OCI-LY3 (cell line): ENCODE measurements at regions not wholly inside any gene's neighbourhood (a gene's known extent, or its start where the extent isn't known, plus 50 kb on each side); places are given as distances from the start of the nearest gene placed in this dataset.

Source experiments
- H2AFZ ChIP-seq: fragments of 200-600, 300-600 bp; shearing (Covaris generic); 2 replicates; pipeline ENCODE4 v1.6.0; 2014; ENCODE audit warnings: antibody characterized with exemption, low read depth, low read length
- H3K27ac ChIP-seq: fragments of 200-600, 300-600 bp; sonication (generic); 2 replicates; pipeline ENCODE4 v1.5.1; 2014; ENCODE audit warnings: mild to moderate bottlenecking, low read length, moderate library complexity, mixed read lengths
- H3K27me3 ChIP-seq: fragments of 200-600, 300-600 bp; sonication (generic); 2 replicates; pipeline ENCODE4 v1.6.1; 2014; ENCODE audit warnings: low read depth, low read length, mixed read lengths
- H3K36me3 ChIP-seq: fragments of 200-600, 300-600 bp; sonication (generic); replicated peaks from 2 replicates; pipeline ENCODE3; 2014; ENCODE audit warnings: low read depth, low read length, mixed read lengths
- H3K4me1 ChIP-seq: fragments of 300-600, 200-600 bp; sonication (generic); 2 replicates; pipeline ENCODE4 v1.6.1; 2014; ENCODE audit warnings: low read length, mixed read lengths
- H3K4me2 ChIP-seq: fragments of 200-600, 300-600 bp; sonication (generic); 2 replicates; pipeline ENCODE4 v1.6.1; 2014; ENCODE audit warnings: low read length, mixed read lengths
- H3K4me3 ChIP-seq: fragments of 300-600, 200-600 bp; sonication (generic); 2 replicates; pipeline ENCODE4 v1.5.1; 2014; ENCODE audit warnings: antibody characterized with exemption, mild to moderate bottlenecking, low read length, moderate library complexity
- H3K79me2 ChIP-seq: fragments of 300-600, 200-600 bp; shearing (Covaris generic); 2 replicates; pipeline ENCODE4 v1.6.1; 2014; ENCODE audit warnings: mild to moderate bottlenecking, low read length, mixed read lengths
- H3K9ac ChIP-seq: fragments of 300-600, 200-600 bp; shearing (Covaris generic); 2 replicates; pipeline ENCODE4 v1.6.0; 2014; ENCODE audit warnings: mild to moderate bottlenecking, low read length, moderate library complexity
- H3K9me3 ChIP-seq: fragments of 200-600, 300-600 bp; shearing (Covaris generic); 2 replicates; pipeline ENCODE4 v1.6.1; 2014; ENCODE audit warnings: low read length, mixed read lengths; ENCODE audit not compliant: insufficient read depth
- H4K20me1 ChIP-seq: fragments of 200-600, 300-600 bp; sonication (generic); 2 replicates; pipeline ENCODE4 v1.6.1; 2016; ENCODE audit warnings: low read length, mixed read lengths; ENCODE audit not compliant: insufficient read depth
- CTCF ChIP-seq: fragments of 200-600, 300-600 bp; sonication (generic); IDR thresholded peaks from 2 replicates; pipeline ENCODE4 v1.5.1; 2014; ENCODE audit warnings: antibody characterized with exemption, low read length, low read depth
- EZH2phosphoT487 ChIP-seq: fragments of 200-600 bp; shearing (Covaris generic); IDR thresholded peaks from 2 replicates; pipeline ENCODE4 v1.6.1; 2018; ENCODE audit warnings: antibody characterized with exemption, mixed run types, low read depth

- H3K9ac ChIP-seq, result no peak overlapping the region
- no peaks in the 10 kb centered on the region for H3K4me1 ChIP-seq
- H3K9me3 ChIP-seq, result no peaks in the 10 kb centered on the region
- H3K27ac ChIP-seq, result no peak overlapping the region
- TF ChIP-seq CTCF (no peak), EZH2phosphoT487 (no peak)
- no peak overlapping the region for H3K4me3 ChIP-seq
- no peak overlapping the region for H3K4me2 ChIP-seq
- H4K20me1 ChIP-seq, result no peaks in the 10 kb centered on the region
- no peak overlapping the region for H2AFZ ChIP-seq
- H3K79me2 ChIP-seq, result no peaks in the 10 kb centered on the region
- H3K27me3 ChIP-seq, result peaks cover 62% of the 10 kb centered on the region
- no peaks in the 10 kb centered on the region for H3K36me3 ChIP-seq
Measured at GRCh38 chr1:209420276-209420675, 163.2 kb upstream of the CAMK1G start.

- Histone ChIP-seq H2AFZ (no peak overlapping the region), H3K9ac (no peak overlapping the region), H3K4me1 (no peaks in the 10 kb centered on the region), H3K9me3 (no peaks in the 10 kb centered on the region), H3K27ac (no peak overlapping the region), H3K4me2 (no peak overlapping the region), H3K27me3 (peaks cover 53% of the 10 kb centered on the region), H3K79me2 (no peaks in the 10 kb centered on the region), H4K20me1 (no peaks in the 10 kb centered on the region), H3K4me3 (no peak overlapping the region), H3K36me3 (no peaks in the 10 kb centered on the region)
- no peak for TF ChIP-seq CTCF
- TF ChIP-seq EZH2phosphoT487, result no peak
Measured at GRCh38 chr1:209421186-209421585, 162.3 kb upstream of the CAMK1G start.

GRCh38 chr1:209421978-209422680, 161.4 kb upstream of the CAMK1G start:
- Histone ChIP-seq H3K9me3 (no peaks in the 10 kb centered on the region), H3K27ac (no peak overlapping the region), H3K4me2 (no peak overlapping the region), H3K27me3 (peaks cover 45% of the 10 kb centered on the region), H3K4me3 (no peak overlapping the region), H4K20me1 (no peaks in the 10 kb centered on the region), H2AFZ (no peak overlapping the region), H3K36me3 (no peaks in the 10 kb centered on the region), H3K79me2 (no peaks in the 10 kb centered on the region), H3K9ac (no peak overlapping the region), H3K4me1 (no peaks in the 10 kb centered on the region)
- TF ChIP-seq EZH2phosphoT487 (no peak), CTCF (no peak)

GRCh38 chr1:209425959-209426358, 157.6 kb upstream of the CAMK1G start:
- no peaks in the 10 kb centered on the region for H3K4me1 ChIP-seq
- no peak overlapping the region for H2AFZ ChIP-seq
- no peak overlapping the region for H3K4me2 ChIP-seq
- no peaks in the 10 kb centered on the region for H3K9me3 ChIP-seq
- TF ChIP-seq CTCF (no peak), EZH2phosphoT487 (no peak)
- H3K9ac ChIP-seq, result no peak overlapping the region
- no peaks in the 10 kb centered on the region for H4K20me1 ChIP-seq
- no peak overlapping the region for H3K4me3 ChIP-seq
- no peaks in the 10 kb centered on the region for H3K36me3 ChIP-seq
- H3K27me3 ChIP-seq, result peaks cover 28% of the 10 kb centered on the region
- H3K79me2 ChIP-seq, result no peaks in the 10 kb centered on the region
- no peak overlapping the region for H3K27ac ChIP-seq
